Fibroblast of skin of back (primary cell): ENCODE measurements at regions not wholly inside any gene's neighbourhood (a gene's known extent, or its start where the extent isn't known, plus 50 kb on each side); places are given as distances from the start of the nearest gene placed in this dataset.
"Not testable (repeated sequence)": the region's sequence is repeated elsewhere in the genome, so short reads cannot be mapped to it uniquely, and the experiment has no call there.

ENCODE experiments used
- DNase-seq: peaks from one replicate; pipeline ENCODE4 v3.0.0-alpha.2; 2013

- no peak for DNase-seq
Observed at GRCh38 chr6:19892260-19892659, 55.1 kb downstream of the ID4 start.

GRCh38 chr6:19895866-19896692 is 58.9 kb downstream of the ID4 start:
- DNase-seq, result no peak

GRCh38 chr6:19896693-19897010 is 59.5 kb downstream of the ID4 start:
- DNase-seq, result no peak

- DNase-seq, result no peak
Observed at GRCh38 chr6:19898141-19898740, 61.1 kb downstream of the ID4 start.

GRCh38 chr6:19902201-19902600 is 65.0 kb downstream of the ID4 start:
- no peak for DNase-seq

- DNase-seq, result not testable (repeated sequence)
Observed at GRCh38 chr6:19904408-19904807, 67.2 kb downstream of the ID4 start.

- DNase-seq, result no peak
Observed at GRCh38 chr6:19905584-19905983, 68.4 kb downstream of the ID4 start.

- no peak for DNase-seq
Observed at GRCh38 chr6:19906171-19906570, 69.0 kb downstream of the ID4 start.

GRCh38 chr6:19911223-19911622 is 74.1 kb downstream of the ID4 start:
- DNase-seq, result no peak

GRCh38 chr6:19918436-19918835 is 81.3 kb downstream of the ID4 start:
- DNase-seq, result no peak

- DNase-seq, result peak; percentile 6
Observed at GRCh38 chr6:19921786-19922185, 84.6 kb downstream of the ID4 start.

GRCh38 chr6:19925533-19925932 is 88.4 kb downstream of the ID4 start:
- no peak for DNase-seq

GRCh38 chr6:19928461-19928860 is 91.3 kb downstream of the ID4 start:
- no peak for DNase-seq

- DNase-seq, result no peak
Observed at GRCh38 chr6:19929312-19929711, 92.1 kb downstream of the ID4 start.

GRCh38 chr6:19934996-19935591 is 97.9 kb downstream of the ID4 start:
- DNase-seq, result no peak

- DNase-seq, result not testable (repeated sequence)
Observed at GRCh38 chr6:19939321-19939720, 102.2 kb downstream of the ID4 start.

GRCh38 chr6:19939926-19940325 is 102.8 kb downstream of the ID4 start:
- not testable (repeated sequence) for DNase-seq

- no peak for DNase-seq
Observed at GRCh38 chr6:19943042-19943441, 105.9 kb downstream of the ID4 start.

GRCh38 chr6:19945843-19946358 is 108.7 kb downstream of the ID4 start:
- DNase-seq, result no peak

GRCh38 chr6:19949155-19949554 is 112.0 kb downstream of the ID4 start:
- DNase-seq, result no peak

- no peak for DNase-seq
Observed at GRCh38 chr6:19964115-19964514, 126.9 kb downstream of the ID4 start.

- no peak for DNase-seq
Observed at GRCh38 chr6:19968201-19968600, 131.0 kb downstream of the ID4 start.

GRCh38 chr6:19972221-19972620 is 135.1 kb downstream of the ID4 start:
- no peak for DNase-seq
